IMR-90 (cell line): ENCODE measurements at regions not wholly inside any gene's neighbourhood (a gene's known extent, or its start where the extent isn't known, plus 50 kb on each side); places are given as distances from the start of the nearest gene placed in this dataset.

ENCODE experiments used
- BHLHE40 ChIP-seq: fragments of 150-350 bp; IDR thresholded peaks from 2 replicates; pipeline ENCODE4 v1.6.1; 2016; ENCODE audit warnings: mild to moderate bottlenecking, low read depth, low read length
- CEBPB ChIP-seq: IDR thresholded peaks from 2 replicates; pipeline ENCODE4 v1.6.1; 2012; ENCODE audit warnings: low read depth, low read length, improper control_type of control experiment
- CTCF ChIP-seq: conservative IDR thresholded peaks from 2 replicates; pipeline ENCODE4 v1.5.1; 2012; ENCODE audit warnings: mild to moderate bottlenecking, low read depth, low read length, improper control_type of control experiment
- ELK1 ChIP-seq: fragments of 150-350 bp; IDR thresholded peaks from 2 replicates; pipeline ENCODE4 v1.6.1; 2016; ENCODE audit warnings: low read depth, mild to moderate bottlenecking, low read length, moderate library complexity, borderline replicate concordance
- MAFK ChIP-seq: IDR thresholded peaks from 2 replicates; pipeline ENCODE4 v1.6.1; 2012; ENCODE audit warnings: low read depth, low read length, improper control_type of control experiment
- MXI1 ChIP-seq: IDR thresholded peaks from 2 replicates; pipeline ENCODE4 v1.6.1; 2012; ENCODE audit warnings: low read depth, mild to moderate bottlenecking, low read length, moderate library complexity, borderline replicate concordance
- NFE2L2 ChIP-seq: fragments of 150-350 bp; IDR thresholded peaks from 2 replicates; pipeline ENCODE4 v1.6.1; 2016; ENCODE audit warnings: low read depth, mild to moderate bottlenecking, low read length
- POLR2A ChIP-seq: IDR thresholded peaks from 2 replicates; pipeline ENCODE4 v1.6.1; 2012; ENCODE audit warnings: mild to moderate bottlenecking, low read depth, low read length
- RFX5 ChIP-seq: IDR thresholded peaks from 2 replicates; pipeline ENCODE4 v1.8.0; 2012; ENCODE audit warnings: low read depth, mild to moderate bottlenecking, low read length, moderate library complexity
- SMC3 ChIP-seq: fragments of 150-350 bp; IDR thresholded peaks from 2 replicates; pipeline ENCODE4 v1.6.1; 2016; ENCODE audit warnings: low read depth, mild to moderate bottlenecking, antibody characterized with exemption, low read length, moderate library complexity
- USF2 ChIP-seq: fragments of 150-350 bp; IDR thresholded peaks from 2 replicates; pipeline ENCODE4 v1.6.1; 2017; ENCODE audit warnings: mild to moderate bottlenecking, antibody characterized with exemption, low read length, low read depth

GRCh38 chr4:34950926-34951325 lies 1293.4 kb downstream of the ARAP2 start:
- TF ChIP-seq CTCF = no peak
- TF ChIP-seq POLR2A = no peak
- TF ChIP-seq BHLHE40 = no peak
- TF ChIP-seq CEBPB = no peak
- TF ChIP-seq USF2 = no peak
- no peak for TF ChIP-seq SMC3
- TF ChIP-seq MAFK = no peak
- no peak for TF ChIP-seq NFE2L2
- no peak for TF ChIP-seq RFX5
- TF ChIP-seq ELK1 = no peak
- TF ChIP-seq MXI1 = no peak
